H1 (cell line): ENCODE measurements at regions not wholly inside any gene's neighbourhood (a gene's known extent, or its start where the extent isn't known, plus 50 kb on each side); places are given as distances from the start of the nearest gene placed in this dataset.

Experiments used
- CTCF ChIA-PET: fragments of 300-600 bp; sonication (Branson Sonifier 250); formaldehyde crosslinking; loops from one replicate; lab custom pipeline; 2021; ENCODE audit not compliant: partially characterized antibody; lab: Charles Lee
- POLR2A ChIA-PET: fragments of 300-600 bp; sonication (Branson Sonifier 250); formaldehyde crosslinking; loops from one replicate; lab custom pipeline; 2021; ENCODE audit warnings: inconsistent platforms; ENCODE audit not compliant: partially characterized antibody; lab: Charles Lee
- DNase-seq, 2 experiments: peaks; one replicate each; pipeline versions ENCODE4 v3.0.0 to v3.0.0-alpha.2; 2010 to 2022; ENCODE audit warnings: low spot score in 2 of 2, low read depth in 1 of 2, mixed read lengths in 1 of 2
- FAIRE-seq: peaks from 2 replicates; lab custom pipeline; 2011; peaks lifted over from hg19 to GRCh38; lab: Jason Lieb, UNC
- H2AFZ ChIP-seq: 2 replicates; pipeline ENCODE4 v1.8.1; 2012; ENCODE audit warnings: low read length, inconsistent platforms
- H2AK5ac ChIP-seq: 2 replicates; pipeline ENCODE4 v1.6.1; 2013; ENCODE audit warnings: low read depth, low read length
- H2BK120ac ChIP-seq: replicated peaks from 2 replicates; pipeline ENCODE3; 2013; ENCODE audit warnings: low read depth, low read length, inconsistent platforms
- H2BK12ac ChIP-seq: 2 replicates; pipeline ENCODE4 v1.6.1; 2013; ENCODE audit warnings: low read depth, low read length
- H2BK15ac ChIP-seq: 2 replicates; pipeline ENCODE4 v1.6.1; 2013; ENCODE audit warnings: low read length
- H2BK20ac ChIP-seq: 2 replicates; pipeline ENCODE4 v1.6.1; 2013; ENCODE audit warnings: low read length
- H2BK5ac ChIP-seq: 2 replicates; pipeline ENCODE4 v1.6.1; 2013; ENCODE audit warnings: low read depth, low read length
- H3K14ac ChIP-seq: 2 replicates; pipeline ENCODE4 v1.6.1; 2013; ENCODE audit warnings: inconsistent platforms; ENCODE audit not compliant: insufficient read length
- H3K18ac ChIP-seq: 2 replicates; pipeline ENCODE4 v1.6.1; 2013; ENCODE audit warnings: low read length; ENCODE audit errors: extremely low read depth
- H3K23ac ChIP-seq: 2 replicates; pipeline ENCODE4 v1.6.1; 2013; ENCODE audit warnings: inconsistent platforms; ENCODE audit not compliant: insufficient read length
- H3K23me2 ChIP-seq: 2 replicates; pipeline ENCODE4 v1.6.1; 2013; ENCODE audit warnings: low read depth, low read length
- H3K27ac ChIP-seq: 2 replicates; pipeline ENCODE4 v1.6.1; 2011; ENCODE audit warnings: low read depth, low read length, inconsistent platforms
- H3K27me3 ChIP-seq, 4 experiments: replicated peaks in 1 of 4; 1 replicate in 1 of 4; 2 replicates in 3 of 4; pipeline versions ENCODE4 v1.6.1 to v1.8.1; 2011 to 2013; ENCODE audit warnings: low read length in 3 of 4, mild to moderate bottlenecking in 3 of 4, inconsistent platforms in 2 of 4, mixed read lengths in 2 of 4, moderate library complexity in 1 of 4; ENCODE audit not compliant: control insufficient read depth in 3 of 4, insufficient read depth in 3 of 4; ENCODE audit errors: extremely low read depth in 1 of 4
- H3K36me3 ChIP-seq, 4 experiments: 2 replicates each; pipeline versions ENCODE4 v1.6.1 to v1.8.1; 2011 to 2013; ENCODE audit warnings: mild to moderate bottlenecking in 4 of 4, low read length in 3 of 4, moderate library complexity in 2 of 4, control low read depth in 1 of 4, inconsistent platforms in 1 of 4; ENCODE audit not compliant: insufficient read depth in 4 of 4, control insufficient read depth in 2 of 4
- H3K4ac ChIP-seq: replicated peaks from 2 replicates; pipeline ENCODE3; 2013; ENCODE audit warnings: low read length, low read depth, mixed read lengths, inconsistent platforms; ENCODE audit not compliant: insufficient read length
- H3K4me1 ChIP-seq, 4 experiments: replicated peaks in 1 of 4; 1 replicate in 1 of 4; 2 replicates in 3 of 4; pipeline versions ENCODE4 v1.6.1 to v1.8.1; 2011 to 2013; ENCODE audit warnings: low read length in 3 of 4, inconsistent platforms in 2 of 4, mixed read lengths in 1 of 4; ENCODE audit not compliant: insufficient read depth in 4 of 4, control insufficient read depth in 3 of 4
- H3K4me2 ChIP-seq, 2 experiments: 2 replicates each; pipeline versions ENCODE4 v1.6.1 to v1.8.1; 2011 to 2013; ENCODE audit warnings: low read depth in 2 of 2, low read length in 2 of 2, control low read depth in 1 of 2, inconsistent platforms in 1 of 2, mild to moderate bottlenecking in 1 of 2; ENCODE audit not compliant: insufficient read depth in 1 of 2
- H3K4me3 ChIP-seq, 4 experiments: fragments of 200-600, 300-600 bp in 1 of 4; sonication (generic), shearing (Covaris generic), sonication (Bioruptor Twin) in 1 of 4; 2 replicates each; pipeline versions ENCODE4 v1.5.1 to v1.8.1; 2011 to 2016; ENCODE audit warnings: low read length in 4 of 4, low read depth in 3 of 4, control low read depth in 2 of 4, inconsistent platforms in 2 of 4, mild to moderate bottlenecking in 2 of 4, mixed read lengths in 1 of 4, moderate library complexity in 1 of 4; ENCODE audit not compliant: insufficient read depth in 2 of 4; ENCODE audit errors: extremely low read depth in 1 of 4
- H3K56ac ChIP-seq: replicated peaks from 2 replicates; pipeline ENCODE3; 2013; ENCODE audit warnings: low read depth, mild to moderate bottlenecking, mixed read lengths, low read length, inconsistent platforms; ENCODE audit not compliant: insufficient read length
- H3K79me1 ChIP-seq: 2 replicates; pipeline ENCODE4 v1.6.1; 2013; ENCODE audit warnings: low read depth, low read length, control low read depth
- H3K79me2 ChIP-seq, 2 experiments: 2 replicates each; pipeline versions ENCODE4 v1.6.1 to v1.8.1; 2012 to 2013; ENCODE audit warnings: low read length in 2 of 2, mild to moderate bottlenecking in 2 of 2, inconsistent platforms in 1 of 2; ENCODE audit not compliant: insufficient read depth in 2 of 2, control insufficient read depth in 1 of 2
- H3K9ac ChIP-seq, 4 experiments: replicated peaks in 1 of 4; 1 replicate in 1 of 4; 2 replicates in 3 of 4; pipeline versions ENCODE4 v1.6.1 to v1.8.1; 2011 to 2013; ENCODE audit warnings: low read depth in 3 of 4, low read length in 3 of 4, control low read depth in 2 of 4, mild to moderate bottlenecking in 2 of 4, moderate library complexity in 2 of 4, inconsistent platforms in 1 of 4; ENCODE audit errors: extremely low read depth in 1 of 4
- H3K9me3 ChIP-seq, 2 experiments: 2 replicates each; pipeline versions ENCODE4 v1.6.1 to v1.8.1; 2012 to 2013; ENCODE audit warnings: mild to moderate bottlenecking in 2 of 2, moderate library complexity in 2 of 2, control low read depth in 1 of 2, inconsistent platforms in 1 of 2, low read depth in 1 of 2, low read length in 1 of 2, mixed read lengths in 1 of 2; ENCODE audit not compliant: insufficient read depth in 2 of 2
- H4K20me1 ChIP-seq, 2 experiments: replicated peaks in 1 of 2; 2 replicates each; pipeline versions ENCODE3 to v1.8.1; 2011 to 2013; ENCODE audit warnings: inconsistent platforms in 2 of 2, low read length in 2 of 2, mild to moderate bottlenecking in 1 of 2; ENCODE audit not compliant: insufficient read depth in 2 of 2, control insufficient read depth in 1 of 2
- H4K5ac ChIP-seq: 2 replicates; pipeline ENCODE4 v1.6.1; 2013; ENCODE audit warnings: low read length, low read depth, mixed read lengths, inconsistent platforms; ENCODE audit not compliant: insufficient read length
- H4K8ac ChIP-seq: 2 replicates; pipeline ENCODE4 v1.8.0; 2013; ENCODE audit warnings: mild to moderate bottlenecking, moderate library complexity, low read length, inconsistent platforms; ENCODE audit not compliant: insufficient read depth; ENCODE audit errors: extremely low read depth
- H4K91ac ChIP-seq: replicated peaks from 2 replicates; pipeline ENCODE3; 2013; ENCODE audit warnings: low read length, mixed read lengths, inconsistent platforms; ENCODE audit not compliant: insufficient read length
- BRCA1 ChIP-seq: IDR thresholded peaks from 2 replicates; pipeline ENCODE4 v1.6.1; 2012; ENCODE audit warnings: low read depth, low read length, improper control_type of control experiment
- CBX8 ChIP-seq: fragments of 300-800, 300-1000 bp; sonication (generic); IDR thresholded peaks from 2 replicates; pipeline ENCODE4 v1.7.1; 2016; ENCODE audit warnings: low read depth, low read length, borderline replicate concordance
- CHD2 ChIP-seq: IDR thresholded peaks from 2 replicates; pipeline ENCODE4 v1.6.1; 2012; ENCODE audit warnings: low read length, improper control_type of control experiment
- FOSL1 ChIP-seq: IDR thresholded peaks from 2 replicates; pipeline ENCODE4 v1.6.1; 2011; ENCODE audit warnings: mild to moderate bottlenecking, low read depth, low read length, moderate library complexity; ENCODE audit not compliant: insufficient read depth
- HDAC6 ChIP-seq: IDR thresholded peaks from one replicate; pipeline ENCODE4 v1.7.1; 2012; ENCODE audit warnings: low read depth, mild to moderate bottlenecking, inconsistent platforms, low read length, moderate library complexity
- KDM5A ChIP-seq: fragments of 200-600 bp; IDR thresholded peaks from 2 replicates; pipeline ENCODE4 v1.7.1; 2012; ENCODE audit warnings: mild to moderate bottlenecking, low read length, inconsistent platforms, mixed read lengths
- POLR2AphosphoS5 ChIP-seq: IDR thresholded peaks from 2 replicates; pipeline ENCODE4 v1.6.1; 2011; ENCODE audit warnings: low read depth, low read length
- RAD21 ChIP-seq, 2 experiments: IDR thresholded peaks in 1 of 2; conservative IDR thresholded peaks in 1 of 2; 2 replicates each; pipeline ENCODE4 v1.6.1; 2011; ENCODE audit warnings: low read depth in 2 of 2, low read length in 2 of 2, improper control_type of control experiment in 1 of 2, inconsistent platforms in 1 of 2, mild to moderate bottlenecking in 1 of 2, moderate library complexity in 1 of 2
- RBBP5 ChIP-seq: IDR thresholded peaks from 2 replicates; pipeline ENCODE4 v1.7.1; 2012; ENCODE audit warnings: low read depth, mild to moderate bottlenecking, inconsistent platforms, low read length, moderate library complexity, borderline replicate concordance
- RFX5 ChIP-seq: IDR thresholded peaks from 2 replicates; pipeline ENCODE4 v1.6.1; 2011; ENCODE audit warnings: low read depth, low read length, improper control_type of control experiment, borderline replicate concordance
- SP2 ChIP-seq: IDR thresholded peaks from 2 replicates; pipeline ENCODE4 v1.6.1; 2012; ENCODE audit warnings: mild to moderate bottlenecking, low read length, inconsistent platforms
- SUZ12 ChIP-seq: fragments of 200-600 bp; sonication (generic); IDR thresholded peaks from 2 replicates; pipeline ENCODE4 v1.6.1; 2012; ENCODE audit warnings: mild to moderate bottlenecking, inconsistent platforms, low read length, moderate library complexity, mixed read lengths
- TCF12 ChIP-seq: IDR thresholded peaks from 2 replicates; pipeline ENCODE4 v1.6.1; 2011; ENCODE audit warnings: low read depth, mild to moderate bottlenecking, low read length
- WGBS, 2 experiments: shearing (Covaris generic) in 1 of 2; methylation state at CpG; one replicate each; pipeline versions ENCODE4 v1.1.6 to v1.1.7; 2013 to 2015; ENCODE audit warnings: low lambda C conversion rate in 2 of 2, mixed read lengths in 2 of 2, inconsistent platforms in 1 of 2, low coverage in 1 of 2, missing lambda C conversion rate in 1 of 2; ENCODE audit not compliant: insufficient replicate concordance in 2 of 2, insufficient coverage in 1 of 2, insufficient read length in 1 of 2; ENCODE audit errors: extremely low coverage in 1 of 2, missing lambda C conversion rate in 1 of 2; 5-methylcytosine and 5-hydroxymethylcytosine counted together
- TF ChIP-seq, protein P1 (sequence below): IDR thresholded peaks from 2 replicates; pipeline ENCODE4 v1.6.1; 2012; ENCODE audit warnings: inconsistent platforms
- TF ChIP-seq, protein P2 (sequence below): IDR thresholded peaks from 2 replicates; pipeline ENCODE4 v1.6.1; 2012; ENCODE audit warnings: inconsistent platforms

DNA sequence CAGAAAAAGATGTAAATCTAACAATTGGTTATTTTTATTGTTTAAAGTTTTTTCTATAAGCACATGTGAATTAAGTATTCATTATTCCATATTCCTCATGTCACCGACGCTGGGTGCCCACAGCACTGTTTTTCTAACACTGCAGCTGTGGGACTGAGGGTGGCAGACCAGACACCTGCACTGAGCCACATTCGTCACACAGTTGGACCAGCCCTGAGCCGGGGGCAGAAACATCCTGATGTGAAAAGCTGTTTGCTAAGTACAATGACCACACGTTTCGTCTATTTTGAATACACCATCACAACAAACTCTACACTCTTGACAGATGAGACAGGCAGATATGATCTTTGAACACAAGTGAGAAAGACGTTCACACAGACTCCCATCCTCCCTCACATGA lies 749.5 kb downstream of the KCNJ18 start:
- no peaks in the 10 kb centered on the region for H3K79me1 ChIP-seq
- TF ChIP-seq SUZ12 (no peak), FOSL1 (no peak), RFX5 (no peak), SP2 (no peak), HDAC6 (no peak), RAD21 (IDR thresholded peaks at IDR 0.05 in 1 of 2, conservative IDR thresholded peaks at IDR 0.05 in 1 of 2; ENCODE audit: low read depth in 2 of 2, low read length in 2 of 2) (no peak), RBBP5 (no peak), CHD2 (no peak), BRCA1 (no peak), TCF12 (no peak), KDM5A (no peak), POLR2AphosphoS5 (no peak), CBX8 (no peak)
- TF ChIP-seq, protein P1, sequence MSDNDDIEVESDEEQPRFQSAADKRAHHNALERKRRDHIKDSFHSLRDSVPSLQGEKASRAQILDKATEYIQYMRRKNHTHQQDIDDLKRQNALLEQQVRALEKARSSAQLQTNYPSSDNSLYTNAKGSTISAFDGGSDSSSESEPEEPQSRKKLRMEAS = no peak
- TF ChIP-seq, protein P2, sequence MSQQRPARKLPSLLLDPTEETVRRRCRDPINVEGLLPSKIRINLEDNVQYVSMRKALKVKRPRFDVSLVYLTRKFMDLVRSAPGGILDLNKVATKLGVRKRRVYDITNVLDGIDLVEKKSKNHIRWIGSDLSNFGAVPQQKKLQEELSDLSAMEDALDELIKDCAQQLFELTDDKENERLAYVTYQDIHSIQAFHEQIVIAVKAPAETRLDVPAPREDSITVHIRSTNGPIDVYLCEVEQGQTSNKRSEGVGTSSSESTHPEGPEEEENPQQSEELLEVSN = no peak

More for the DNA sequence above, 749.5 kb downstream of the KCNJ18 start:
- no peak overlapping the region for H2AK5ac ChIP-seq
- H4K91ac ChIP-seq = no peak overlapping the region
- H3K27ac ChIP-seq = no peak overlapping the region
- no peak overlapping the region for H2BK5ac ChIP-seq
- no peak overlapping the region for H2BK12ac ChIP-seq
- no peak overlapping the region for H3K14ac ChIP-seq
- no peak overlapping the region for H4K5ac ChIP-seq
- peaks cover 50 to 86% of the 10 kb centered on the region in 2 experiments for H3K9me3 ChIP-seq
- no peaks in the 10 kb centered on the region for H3K23me2 ChIP-seq
- H3K9ac ChIP-seq = no peak overlapping the region
- no peak overlapping the region for H3K4ac ChIP-seq
- FAIRE-seq (no peak), DNase-seq (no peak)
- no peak overlapping the region for H3K23ac ChIP-seq
- ChIA-PET POLR2A (no interaction called here), CTCF (no interaction called here)
- WGBS, 2 experiments = 87% methylated on average over 7 of the region's 7 CpGs; no CpG with 5 or more reads in 1 of the 2 experiments
- H3K4me3 ChIP-seq = no peak overlapping the region
- H2AFZ ChIP-seq = no peak overlapping the region
- no peak overlapping the region for H2BK15ac ChIP-seq
- no peaks in the 10 kb centered on the region for H3K4me1 ChIP-seq
- H2BK20ac ChIP-seq = no peak overlapping the region
- H3K4me2 ChIP-seq = no peak overlapping the region
- no peaks in the 10 kb centered on the region for H3K27me3 ChIP-seq
- H4K8ac ChIP-seq = no peak overlapping the region
- no peaks in the 10 kb centered on the region for H4K20me1 ChIP-seq
- H3K36me3 ChIP-seq = no peaks in the 10 kb centered on the region
- H3K79me2 ChIP-seq = no peaks in the 10 kb centered on the region
- H3K56ac ChIP-seq = no peak overlapping the region
- no peak overlapping the region for H2BK120ac ChIP-seq
- H3K18ac ChIP-seq = no peak overlapping the region
